T47D (cell line): ENCODE measurements at regions not wholly inside any gene's neighbourhood (a gene's known extent, or its start where the extent isn't known, plus 50 kb on each side); places are given as distances from the start of the nearest gene placed in this dataset.

Experiments used
- DNase-seq, 2 experiments: peaks; one replicate each; pipeline versions ENCODE4 v3.0.0 to v3.0.0-alpha.2; 2011 to 2012; ENCODE audit warnings: low read depth in 1 of 2, low spot score in 1 of 2
- JUND ChIP-seq: IDR thresholded peaks from 2 replicates; pipeline ENCODE4 v1.6.1; 2012; ENCODE audit warnings: low read depth
- in situ Hi-C: cut with HindIII; loops from 2 replicates; pipeline ENCODE4 v1.10.0; 2016; ENCODE audit warnings: low sequenced_read_pairs, low pct_unique_long_range_greater_than_20kb

- DNase-seq: no peak
- no peak for TF ChIP-seq JUND
- in situ Hi-C loops: no loop called here
Measured at GRCh38 chr9:21555911-21556310, 73.8 kb upstream of the IFNE start.

- in situ Hi-C loops: no loop called here
- no peak for DNase-seq
- no peak for TF ChIP-seq JUND
Measured at GRCh38 chr9:21556581-21557427, 74.7 kb upstream of the IFNE start.

- TF ChIP-seq JUND: no peak
- in situ Hi-C loops: no loop called here
- DNase-seq: no peak
Measured at GRCh38 chr9:21557428-21557768, 75.3 kb upstream of the IFNE start.

GRCh38 chr9:21558079-21558478, 76.0 kb upstream of the IFNE start:
- no peak for DNase-seq
- no peak for TF ChIP-seq JUND
- in situ Hi-C loops: no loop called here

GRCh38 chr9:21558615-21559401, 76.7 kb upstream of the IFNE start:
- TF ChIP-seq JUND: no peak
- DNase-seq: no peak
- in situ Hi-C loops: no loop called here

- no peak for DNase-seq
- in situ Hi-C loops: no loop called here
- no peak for TF ChIP-seq JUND
Measured at GRCh38 chr9:21559402-21560280, 77.5 kb upstream of the IFNE start.

- in situ Hi-C loops: no loop called here
Measured at GRCh38 chr9:21560281-21560745, 78.2 kb upstream of the IFNE start.

GRCh38 chr9:21561502-21561901, 79.4 kb upstream of the IFNE start:
- no peak for TF ChIP-seq JUND
- in situ Hi-C loops: no loop called here
- no peak for DNase-seq

More at GRCh38 chr9:21560281-21560745, 78.2 kb upstream of the IFNE start:
- no peak for TF ChIP-seq JUND
- no peak for DNase-seq

- TF ChIP-seq JUND: no peak
- in situ Hi-C loops: no loop called here
Measured at GRCh38 chr9:21564175-21564574, 82.1 kb upstream of the IFNE start.

GRCh38 chr9:21565155-21565554, 83.0 kb upstream of the IFNE start:
- in situ Hi-C loops: no loop called here
- no peak for TF ChIP-seq JUND
- DNase-seq: no peak

More at GRCh38 chr9:21564175-21564574, 82.1 kb upstream of the IFNE start:
- DNase-seq: no peak

GRCh38 chr9:21567926-21568325, 85.8 kb upstream of the IFNE start:
- DNase-seq: no peak
- no peak for TF ChIP-seq JUND
- in situ Hi-C loops: no loop called here

- in situ Hi-C loops: no loop called here
- no peak for DNase-seq
- TF ChIP-seq JUND: no peak
Measured at GRCh38 chr9:21568484-21568883, 86.4 kb upstream of the IFNE start.

- TF ChIP-seq JUND: no peak
- DNase-seq: no peak
- in situ Hi-C loops: no loop called here
Measured at GRCh38 chr9:21569721-21570120, 87.6 kb upstream of the IFNE start.
